ENCODE measurements at regions not wholly inside any gene's neighbourhood (a gene's known extent, or its start where the extent isn't known, plus 50 kb on each side); places are given as distances from the start of the nearest gene placed in this dataset.
A peak's percentile ranks its signal among the peaks of the same experiment; 100 is the strongest.

GRCh38 chr5:122704247-122705036 lies 70.4 kb upstream of the SNX2 start:
- TF ChIP-seq CTCF (IDR thresholded peaks at IDR 0.05) (peak; percentile 41 to 61 (median 56)), EP300 (IDR thresholded peaks at IDR 0.05; ENCODE audit: low read depth) (no peak), POLR2A (IDR thresholded peaks at IDR 0.05) (no peak), POLR2AphosphoS5 (IDR thresholded peaks at IDR 0.05) (no peak)

All from transverse colon (tissue), 4 donors.